Prostate gland (tissue), 2 donors: ENCODE measurements at regions not wholly inside any gene's neighbourhood (a gene's known extent, or its start where the extent isn't known, plus 50 kb on each side); places are given as distances from the start of the nearest gene placed in this dataset.

Source experiments
- POLR2A ChIP-seq: fragments of 450-650 bp; IDR thresholded peaks from one replicate; pipeline ENCODE4 v1.6.1; 2016; ENCODE audit warnings: antibody characterized with exemption, mild to moderate bottlenecking
- POLR2AphosphoS5 ChIP-seq: sonication (generic); formaldehyde crosslinking; IDR thresholded peaks from one replicate; pipeline ENCODE4 v1.6.1; 2017; ENCODE audit warnings: antibody characterized with exemption
- TF ChIP-seq, protein P1 (sequence below), 4 experiments: fragments of 200-600 bp in 2 of 4; fragments of 450-650 bp in 2 of 4; sonication (generic) in 2 of 4; IDR thresholded peaks; 1 replicate in 3 of 4; 2 replicates in 1 of 4; pipeline ENCODE4 v1.5.1; 2016 to 2019; ENCODE audit warnings: antibody characterized with exemption in 4 of 4, mild to moderate bottlenecking in 2 of 4, moderate library complexity in 2 of 4

DNA sequence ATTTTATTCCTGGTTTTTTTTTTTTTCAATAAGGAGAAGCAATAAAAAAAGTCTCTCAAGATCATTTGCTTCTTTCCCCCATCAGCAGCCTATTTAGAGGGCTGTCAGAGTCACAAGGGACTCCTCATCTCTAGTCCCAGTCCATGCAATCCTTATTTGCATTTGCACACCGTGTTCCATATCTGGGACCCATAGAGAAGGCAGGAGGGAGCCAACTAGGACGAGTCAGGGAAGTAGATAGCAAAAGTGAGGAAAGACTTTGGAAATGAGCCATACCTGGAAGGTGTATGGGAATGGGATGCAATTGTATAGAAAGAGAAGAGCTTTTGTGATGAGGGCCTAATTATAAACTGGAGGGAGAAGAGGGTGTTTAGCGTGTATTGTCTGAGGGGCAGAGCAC, 160.0 kb downstream of the PIK3R1 start:
- TF ChIP-seq, protein P1, sequence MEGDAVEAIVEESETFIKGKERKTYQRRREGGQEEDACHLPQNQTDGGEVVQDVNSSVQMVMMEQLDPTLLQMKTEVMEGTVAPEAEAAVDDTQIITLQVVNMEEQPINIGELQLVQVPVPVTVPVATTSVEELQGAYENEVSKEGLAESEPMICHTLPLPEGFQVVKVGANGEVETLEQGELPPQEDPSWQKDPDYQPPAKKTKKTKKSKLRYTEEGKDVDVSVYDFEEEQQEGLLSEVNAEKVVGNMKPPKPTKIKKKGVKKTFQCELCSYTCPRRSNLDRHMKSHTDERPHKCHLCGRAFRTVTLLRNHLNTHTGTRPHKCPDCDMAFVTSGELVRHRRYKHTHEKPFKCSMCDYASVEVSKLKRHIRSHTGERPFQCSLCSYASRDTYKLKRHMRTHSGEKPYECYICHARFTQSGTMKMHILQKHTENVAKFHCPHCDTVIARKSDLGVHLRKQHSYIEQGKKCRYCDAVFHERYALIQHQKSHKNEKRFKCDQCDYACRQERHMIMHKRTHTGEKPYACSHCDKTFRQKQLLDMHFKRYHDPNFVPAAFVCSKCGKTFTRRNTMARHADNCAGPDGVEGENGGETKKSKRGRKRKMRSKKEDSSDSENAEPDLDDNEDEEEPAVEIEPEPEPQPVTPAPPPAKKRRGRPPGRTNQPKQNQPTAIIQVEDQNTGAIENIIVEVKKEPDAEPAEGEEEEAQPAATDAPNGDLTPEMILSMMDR (IDR thresholded peaks at IDR 0.05) = no peak
- TF ChIP-seq POLR2AphosphoS5 (no peak), POLR2A (no peak)
